ENCODE measurements at regions not wholly inside any gene's neighbourhood (a gene's known extent, or its start where the extent isn't known, plus 50 kb on each side); places are given as distances from the start of the nearest gene placed in this dataset.

DNA sequence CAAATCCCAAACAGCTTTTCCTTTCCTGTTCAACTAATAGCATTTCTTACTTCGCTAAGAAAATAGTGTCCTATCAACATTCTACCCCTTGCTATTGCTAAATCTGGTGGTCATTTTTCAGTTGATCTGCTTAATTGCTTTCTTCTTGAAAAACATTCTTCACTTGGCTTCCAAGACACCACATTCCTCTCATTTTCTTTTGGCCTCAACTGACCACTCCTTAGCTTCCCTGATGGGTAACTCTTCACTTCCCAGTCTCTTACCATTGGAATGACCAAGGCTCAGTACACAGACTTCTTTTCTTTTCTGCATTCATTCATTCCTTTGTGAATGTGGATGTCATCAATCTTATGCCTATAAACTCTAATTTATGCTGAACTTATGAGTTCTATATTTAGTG, 230.8 kb upstream of the CDH2 start:
- TF ChIP-seq POLR2A (IDR thresholded peaks at IDR 0.05; ENCODE audit: low read length) (no peak), GATA1 (IDR thresholded peaks at IDR 0.05; ENCODE audit: low read depth, low read length) (no peak)

All from erythroblast (primary cell).